Heart left ventricle (tissue), 16 donors: ENCODE measurements at regions not wholly inside any gene's neighbourhood (a gene's known extent, or its start where the extent isn't known, plus 50 kb on each side); places are given as distances from the start of the nearest gene placed in this dataset.
"Not testable (repeated sequence)": the region's sequence is repeated elsewhere in the genome, so short reads cannot be mapped to it uniquely, and the experiment has no call there.

Experiments
- ATAC-seq, 4 donors: fragments of 200-7000 bp; cut with Tn5 transposase; one replicate each; pipeline ENCODE4 v1.9.1; 2020 to 2022; ENCODE audit warnings: moderate library complexity in 4 of 4, mild to moderate bottlenecking in 3 of 4, moderate number of reproducible peaks in 1 of 4
- DNase-seq, 5 donors: peaks; one replicate each; pipeline ENCODE4 v3.0.0-alpha.2; 2020
- H3K27ac ChIP-seq, 12 donors: fragments of 200-600 bp; sonication (generic) in 4 of 12; one replicate each; pipeline versions ENCODE4 v1.5.0 to v1.8.0; 2016 to 2022; ENCODE audit warnings: mild to moderate bottlenecking in 2 of 12
- H3K27me3 ChIP-seq, 9 donors: fragments of 200-600 bp; sonication (generic) in 2 of 9; one replicate each; pipeline versions ENCODE4 v1.5.1 to v1.8.0; 2016 to 2022; ENCODE audit warnings: mild to moderate bottlenecking in 3 of 9
- H3K36me3 ChIP-seq, 9 donors: fragments of 200-600 bp; sonication (generic) in 2 of 9; one replicate each; pipeline versions ENCODE4 v1.5.0 to v1.8.0; 2018 to 2022; ENCODE audit warnings: mild to moderate bottlenecking in 2 of 9
- H3K4me1 ChIP-seq, 12 donors: fragments of 200-600 bp; sonication (generic) in 4 of 12; one replicate each; pipeline versions ENCODE4 v1.5.0 to v1.8.0; 2016 to 2022; ENCODE audit warnings: mild to moderate bottlenecking in 3 of 12
- H3K4me3 ChIP-seq, 12 donors: fragments of 200-600 bp; sonication (generic) in 4 of 12; one replicate each; pipeline versions ENCODE4 v1.5.0 to v1.8.0; 2017 to 2022; ENCODE audit warnings: mild to moderate bottlenecking in 9 of 12, moderate library complexity in 4 of 12
- H3K9me3 ChIP-seq, 12 donors: fragments of 200-600 bp; sonication (generic) in 4 of 12; one replicate each; pipeline versions ENCODE4 v1.5.0 to v1.8.0; 2016 to 2022; ENCODE audit warnings: mild to moderate bottlenecking in 1 of 12
- CTCF ChIP-seq, 12 donors: fragments of 200-600 bp; sonication (generic) in 4 of 12; IDR thresholded peaks; one replicate each; pipeline versions ENCODE4 v1.5.0 to v1.8.0; 2018 to 2022; ENCODE audit warnings: antibody characterized with exemption in 12 of 12, mild to moderate bottlenecking in 5 of 12
- POLR2A ChIP-seq, 2 donors: fragments of 450-650 bp; IDR thresholded peaks; one replicate each; pipeline ENCODE4 v1.6.1; 2017; ENCODE audit warnings: antibody characterized with exemption in 2 of 2, mild to moderate bottlenecking in 2 of 2, moderate library complexity in 2 of 2
- WGBS, 4 donors: extraction: QIAGEN DNeasy Blood & Tissue Kit in 2 of 4; methylation state at CpG; one replicate each; pipeline versions ENCODE4 v1.1.5 to v1.1.7; 2013 to 2018; 5-methylcytosine and 5-hydroxymethylcytosine counted together
- intact Hi-C, 10 donors: fragments of 100-400 bp; cut with DNase I; formaldehyde crosslinking; loops; one replicate each; pipeline versions ENCODE4 v1.11.1 to v1.14.2; 2022
- donor health status: ischemic (EF 13 %, LVEDD 7.1; RV severe dilation, severe dysfunction).
- donor health status: healthy with polysubstance abuse.
- donor health status: DM: no; HTN: yes; CAD: no.
- donor health status: DM: no; HTN: no; CAD: no.
- donor health status: ischemic (EF 25% LVEDD 6.9; RV normal size, moderate dysfunction).
- donor health status: ischemic (EF 25% LVEDD 5.7; RV mildly dilated, moderate dysfunction).
- donor health status: healthy.
- donor health status: DM: yes; HTN: yes; CAD: no.
- donor health status: ischemic (EF 35%, LVEDD 5.7; RV mildly dilated, moderate dysfunction).
- donor health status: nonischemic (EF 11% LVEDD 7.7; RV severe dilation, severe dysfunction).
- donor health status: DM: yes; HTN: yes; CAD: no.
- donor health status: PGD.
- donor health status: ischemic (EF 29% LVEDD 5.4; RV normal size, mild dysfunction).
- donor health status: nonischemic (EF 23%, LVEDD 6.1; RV moderate dilation, normal function).

GRCh38 chr7:81185072-81185471 lies 266.2 kb upstream of the SEMA3C start:
- intact Hi-C loops = no loop called here
- Histone ChIP-seq H3K27ac (no peak overlapping the region), H3K4me1 (peaks cover 0 to 7% (median 0%) of the 10 kb centered on the region in 12 donors), H3K4me3 (no peak overlapping the region), H3K9me3 (no peaks in the 10 kb centered on the region), H3K36me3 (no peaks in the 10 kb centered on the region), H3K27me3 (no peaks in the 10 kb centered on the region)
- ATAC-seq (no peak), DNase-seq (no peak)
- TF ChIP-seq POLR2A (IDR thresholded peaks at IDR 0.05) = no peak
- no peak for TF ChIP-seq CTCF (IDR thresholded peaks at IDR 0.05)

GRCh38 chr7:81183326-81183725 lies 264.5 kb upstream of the SEMA3C start:
- TF ChIP-seq POLR2A (IDR thresholded peaks at IDR 0.05) = no peak
- Histone ChIP-seq H3K4me1 (peaks cover 0 to 7% (median 0%) of the 10 kb centered on the region in 12 donors), H3K4me3 (no peak overlapping the region), H3K36me3 (no peaks in the 10 kb centered on the region), H3K27me3 (no peaks in the 10 kb centered on the region), H3K27ac (peak overlapping the region in 1 of 12 donors; percentile 11), H3K9me3 (no peaks in the 10 kb centered on the region)
- DNase-seq = peak in 2 of 5 donors; percentile 20 to 36
- WGBS, 4 donors = 52 to 69% (median 62%) methylated on average over 2 of the region's 2 CpGs
- intact Hi-C loops = no loop called here
- ATAC-seq = peak; percentile 84 to 95 (median 94)

- intact Hi-C loops, H3K36me3 ChIP-seq, H3K9me3 ChIP-seq, DNase-seq, H3K27ac ChIP-seq, H3K27me3 ChIP-seq, ATAC-seq, H3K4me1 ChIP-seq, H3K4me3 ChIP-seq: not testable (repeated sequence)
- 76 to 91% (median 84%) methylated on average over 10 of the region's 10 CpGs for WGBS, 4 donors
These were observed 263.2 kb upstream of the SEMA3C start for GRCh38 chr7:81182056-81182455.

GRCh38 chr7:81181066-81181465 lies 262.2 kb upstream of the SEMA3C start:
- intact Hi-C loops = no loop called here

GRCh38 chr7:81180573-81180972 lies 261.7 kb upstream of the SEMA3C start:
- 63 to 95% (median 88%) methylated on average over 2 of the region's 2 CpGs for WGBS, 4 donors

More at GRCh38 chr7:81181066-81181465, 262.2 kb upstream of the SEMA3C start:
- Histone ChIP-seq H3K4me1 (peaks cover 0 to 3% (median 0%) of the 10 kb centered on the region in 12 donors), H3K9me3 (peaks cover 0 to 10% (median 0%) of the 10 kb centered on the region in 12 donors), H3K27me3 (no peaks in the 10 kb centered on the region), H3K27ac (no peak overlapping the region), H3K4me3 (no peak overlapping the region), H3K36me3 (no peaks in the 10 kb centered on the region)
- no peak for TF ChIP-seq CTCF (IDR thresholded peaks at IDR 0.05)
- no peak for TF ChIP-seq POLR2A (IDR thresholded peaks at IDR 0.05)
- ATAC-seq (no peak), DNase-seq (no peak)

More at GRCh38 chr7:81180573-81180972, 261.7 kb upstream of the SEMA3C start:
- intact Hi-C loops = no loop called here
- Histone ChIP-seq H3K4me3 (no peak overlapping the region), H3K27me3 (no peaks in the 10 kb centered on the region), H3K9me3 (peaks cover 0 to 10% (median 0%) of the 10 kb centered on the region in 12 donors), H3K4me1 (peaks cover 0 to 3% (median 0%) of the 10 kb centered on the region in 12 donors), H3K27ac (no peak overlapping the region), H3K36me3 (no peaks in the 10 kb centered on the region)
- DNase-seq = no peak
- TF ChIP-seq CTCF (IDR thresholded peaks at IDR 0.05) = no peak
- TF ChIP-seq POLR2A (IDR thresholded peaks at IDR 0.05) = no peak
- no peak for ATAC-seq
